Trophoblast cell (in vitro differentiated cells and primary cell): ENCODE measurements at regions not wholly inside any gene's neighbourhood (a gene's known extent, or its start where the extent isn't known, plus 50 kb on each side); places are given as distances from the start of the nearest gene placed in this dataset.
"Not testable (repeated sequence)": the region's sequence is repeated elsewhere in the genome, so short reads cannot be mapped to it uniquely, and the experiment has no call there.

Source experiments
- DNase-seq, 2 donors: peaks; one replicate each; pipeline ENCODE4 v3.0.0-alpha.2; 2016
- H2AFZ ChIP-seq: 2 replicates; pipeline ENCODE4 v1.6.1; 2013; ENCODE audit warnings: low read length, moderate library complexity, mild to moderate bottlenecking; ENCODE audit not compliant: insufficient read depth, poor library complexity
- H2AK5ac ChIP-seq: 2 replicates; pipeline ENCODE4 v1.6.1; 2013; ENCODE audit warnings: mild to moderate bottlenecking, low read length
- H2BK120ac ChIP-seq: 2 replicates; pipeline ENCODE4 v1.6.1; 2013; ENCODE audit warnings: low read length, mild to moderate bottlenecking, moderate library complexity; ENCODE audit not compliant: insufficient read depth, poor library complexity
- H2BK12ac ChIP-seq: 2 replicates; pipeline ENCODE4 v1.6.1; 2013; ENCODE audit warnings: mild to moderate bottlenecking, low read length, moderate library complexity
- H2BK5ac ChIP-seq: 2 replicates; pipeline ENCODE4 v1.6.1; 2013; ENCODE audit warnings: low read length, low read depth, moderate library complexity, mild to moderate bottlenecking; ENCODE audit not compliant: poor library complexity
- H3K14ac ChIP-seq: 2 replicates; pipeline ENCODE4 v1.6.1; 2013; ENCODE audit warnings: mild to moderate bottlenecking, low read length
- H3K18ac ChIP-seq: 2 replicates; pipeline ENCODE4 v1.6.1; 2013; ENCODE audit warnings: mild to moderate bottlenecking, low read length
- H3K23ac ChIP-seq: 2 replicates; pipeline ENCODE4 v1.6.1; 2013; ENCODE audit warnings: low read length
- H3K27ac ChIP-seq: 2 replicates; pipeline ENCODE4 v1.5.1; 2013; ENCODE audit warnings: low read depth, mild to moderate bottlenecking, inconsistent platforms, low read length, moderate library complexity
- H3K27me3 ChIP-seq: 2 replicates; pipeline ENCODE4 v1.6.1; 2013; ENCODE audit warnings: inconsistent platforms, mild to moderate bottlenecking, low read length, moderate library complexity; ENCODE audit not compliant: insufficient read depth
- H3K36me3 ChIP-seq, 2 experiments: 1 replicate in 1 of 2; 2 replicates in 1 of 2; pipeline ENCODE4 v1.6.1; 2013; ENCODE audit warnings: low read length in 2 of 2, mild to moderate bottlenecking in 2 of 2, moderate library complexity in 1 of 2; ENCODE audit not compliant: insufficient read depth in 2 of 2, control insufficient read depth in 1 of 2
- H3K4ac ChIP-seq: 2 replicates; pipeline ENCODE4 v1.6.1; 2013; ENCODE audit warnings: low read depth, mild to moderate bottlenecking, low read length, moderate library complexity
- H3K4me1 ChIP-seq, 2 experiments: 1 replicate in 1 of 2; 2 replicates in 1 of 2; pipeline ENCODE4 v1.6.1; 2013; ENCODE audit warnings: low read length in 2 of 2, mild to moderate bottlenecking in 2 of 2, moderate library complexity in 1 of 2; ENCODE audit not compliant: insufficient read depth in 2 of 2, control insufficient read depth in 1 of 2
- H3K4me2 ChIP-seq: 2 replicates; pipeline ENCODE4 v1.6.1; 2013; ENCODE audit warnings: inconsistent platforms, mild to moderate bottlenecking, low read length, moderate library complexity
- H3K4me3 ChIP-seq: 2 replicates; pipeline ENCODE4 v1.5.1; 2013; ENCODE audit warnings: mild to moderate bottlenecking, low read depth, low read length, inconsistent platforms
- H3K79me1 ChIP-seq: one replicate; pipeline ENCODE4 v1.6.1; 2013; ENCODE audit warnings: low read length
- H3K79me2 ChIP-seq: 2 replicates; pipeline ENCODE4 v1.6.1; 2013; ENCODE audit warnings: low read length, mild to moderate bottlenecking; ENCODE audit not compliant: control insufficient read depth, insufficient read depth, poor library complexity
- H3K9ac ChIP-seq: 2 replicates; pipeline ENCODE4 v1.6.1; 2013; ENCODE audit warnings: mild to moderate bottlenecking, low read length
- H3K9me3 ChIP-seq: 2 replicates; pipeline ENCODE4 v1.6.1; 2013; ENCODE audit warnings: low read depth, mild to moderate bottlenecking, control low read depth, inconsistent platforms, low read length; ENCODE audit not compliant: insufficient read depth
- H4K12ac ChIP-seq: 2 replicates; pipeline ENCODE4 v1.6.1; 2013; ENCODE audit warnings: low read depth, mild to moderate bottlenecking, low read length, moderate library complexity
- H4K8ac ChIP-seq: 2 replicates; pipeline ENCODE4 v1.6.1; 2013; ENCODE audit warnings: low read depth, mild to moderate bottlenecking, low read length, moderate library complexity
- H4K91ac ChIP-seq: one replicate; pipeline ENCODE4 v1.6.1; 2013; ENCODE audit warnings: low read depth, mild to moderate bottlenecking, low read length, moderate library complexity
- WGBS: extraction: QIAGEN DNeasy Blood & Tissue Kit; methylation state at CpG from one replicate; pipeline ENCODE4 v1.1.7; 2013; ENCODE audit warnings: missing lambda C conversion rate; ENCODE audit not compliant: insufficient read length, insufficient coverage; ENCODE audit errors: extremely low coverage; 5-methylcytosine and 5-hydroxymethylcytosine counted together

GRCh38 chr1:233722212-233722979 is 108.5 kb downstream of the KCNK1 start:
- H2AK5ac ChIP-seq = peak overlapping the region; percentile 41

GRCh38 chr1:233723387-233723786 is 109.5 kb downstream of the KCNK1 start:
- Histone ChIP-seq H4K8ac (no peak overlapping the region), H3K4me2 (no peak overlapping the region), H3K4ac (no peak overlapping the region), H4K91ac (no peak overlapping the region), H3K27me3 (no peaks in the 10 kb centered on the region), H3K14ac (no peak overlapping the region), H3K18ac (no peak overlapping the region), H3K9ac (no peak overlapping the region), H3K4me1 (peaks cover 0 to 16% of the 10 kb centered on the region in 2 experiments), H2AFZ (no peak overlapping the region), H3K79me1 (peaks cover 2% of the 10 kb centered on the region), H2BK120ac (no peak overlapping the region), H3K79me2 (no peaks in the 10 kb centered on the region), H3K36me3 (no peaks in the 10 kb centered on the region), H2AK5ac (no peak overlapping the region), H2BK12ac (no peak overlapping the region), H2BK5ac (no peak overlapping the region), H3K9me3 (peaks cover 2% of the 10 kb centered on the region), H3K4me3 (no peak overlapping the region), H3K27ac (no peak overlapping the region), H3K23ac (no peak overlapping the region), H4K12ac (no peak overlapping the region)
- DNase-seq = no peak
- WGBS = no CpG with 5 or more reads among the region's 6 CpGs

More at GRCh38 chr1:233722212-233722979, 108.5 kb downstream of the KCNK1 start:
- Histone ChIP-seq H3K4me1 (peaks cover 0 to 16% of the 10 kb centered on the region in 2 experiments), H2AFZ (no peak overlapping the region), H3K4me3 (no peak overlapping the region), H3K18ac (no peak overlapping the region), H3K4ac (no peak overlapping the region), H3K14ac (no peak overlapping the region), H3K27me3 (no peaks in the 10 kb centered on the region), H3K79me1 (peaks cover 2% of the 10 kb centered on the region), H2BK120ac (no peak overlapping the region), H4K91ac (no peak overlapping the region), H3K9me3 (peaks cover 5% of the 10 kb centered on the region), H3K4me2 (no peak overlapping the region), H3K27ac (no peak overlapping the region), H3K9ac (no peak overlapping the region), H3K23ac (no peak overlapping the region), H2BK12ac (no peak overlapping the region), H2BK5ac (no peak overlapping the region), H3K36me3 (no peaks in the 10 kb centered on the region), H4K12ac (no peak overlapping the region), H3K79me2 (no peaks in the 10 kb centered on the region), H4K8ac (no peak overlapping the region)
- no peak for DNase-seq
- no CpG with 5 or more reads among the region's 8 CpGs for WGBS

GRCh38 chr1:233724131-233724631 is 110.3 kb downstream of the KCNK1 start:
- H3K18ac ChIP-seq, H3K79me1 ChIP-seq, H3K14ac ChIP-seq, H3K23ac ChIP-seq, H4K12ac ChIP-seq, H4K91ac ChIP-seq, H3K27me3 ChIP-seq, H3K79me2 ChIP-seq, H3K4me2 ChIP-seq, H2AFZ ChIP-seq, H3K4ac ChIP-seq, H3K36me3 ChIP-seq, H4K8ac ChIP-seq, H2BK12ac ChIP-seq, H3K9ac ChIP-seq, H2BK5ac ChIP-seq, DNase-seq, H3K9me3 ChIP-seq, H3K27ac ChIP-seq, H2AK5ac ChIP-seq, H3K4me3 ChIP-seq: not testable (repeated sequence)
- WGBS = no CpG with 5 or more reads among the region's 10 CpGs
- H3K4me1 ChIP-seq = peaks cover 0 to 16% of the 10 kb centered on the region in 2 experiments
- peak overlapping the region; percentile 17 for H2BK120ac ChIP-seq

GRCh38 chr1:233725423-233725822 is 111.5 kb downstream of the KCNK1 start:
- H3K4me3 ChIP-seq = no peak overlapping the region

More at GRCh38 chr1:233725423-233725822, 111.5 kb downstream of the KCNK1 start:
- Histone ChIP-seq H2BK5ac (no peak overlapping the region), H3K4me1 (peaks cover 0 to 9% of the 10 kb centered on the region in 2 experiments), H4K8ac (no peak overlapping the region), H3K23ac (no peak overlapping the region), H3K4me2 (no peak overlapping the region), H3K79me2 (no peaks in the 10 kb centered on the region), H2BK12ac (no peak overlapping the region), H2AK5ac (no peak overlapping the region), H3K79me1 (peaks cover 2% of the 10 kb centered on the region), H3K4ac (no peak overlapping the region), H4K12ac (no peak overlapping the region), H3K14ac (no peak overlapping the region), H3K27ac (no peak overlapping the region), H2AFZ (no peak overlapping the region), H3K27me3 (no peaks in the 10 kb centered on the region), H2BK120ac (no peak overlapping the region), H3K9ac (no peak overlapping the region), H3K18ac (no peak overlapping the region), H3K9me3 (peaks cover 2% of the 10 kb centered on the region), H4K91ac (no peak overlapping the region), H3K36me3 (no peaks in the 10 kb centered on the region)
- WGBS = no CpG with 5 or more reads among the region's 9 CpGs
- no peak for DNase-seq
